HG03045 (cell line): ENCODE measurements at regions not wholly inside any gene's neighbourhood (a gene's known extent, or its start where the extent isn't known, plus 50 kb on each side); places are given as distances from the start of the nearest gene placed in this dataset.
"Not testable (repeated sequence)": the region's sequence is repeated elsewhere in the genome, so short reads cannot be mapped to it uniquely, and the experiment has no call there.

Source experiments
- ATAC-seq: cut with Tn5 transposase; IDR thresholded peaks from one replicate; pipeline ENCODE4 v1.9.1; 2021; ENCODE audit warnings: mild to moderate bottlenecking, moderate library complexity; ENCODE audit not compliant: unreplicated experiment

DNA sequence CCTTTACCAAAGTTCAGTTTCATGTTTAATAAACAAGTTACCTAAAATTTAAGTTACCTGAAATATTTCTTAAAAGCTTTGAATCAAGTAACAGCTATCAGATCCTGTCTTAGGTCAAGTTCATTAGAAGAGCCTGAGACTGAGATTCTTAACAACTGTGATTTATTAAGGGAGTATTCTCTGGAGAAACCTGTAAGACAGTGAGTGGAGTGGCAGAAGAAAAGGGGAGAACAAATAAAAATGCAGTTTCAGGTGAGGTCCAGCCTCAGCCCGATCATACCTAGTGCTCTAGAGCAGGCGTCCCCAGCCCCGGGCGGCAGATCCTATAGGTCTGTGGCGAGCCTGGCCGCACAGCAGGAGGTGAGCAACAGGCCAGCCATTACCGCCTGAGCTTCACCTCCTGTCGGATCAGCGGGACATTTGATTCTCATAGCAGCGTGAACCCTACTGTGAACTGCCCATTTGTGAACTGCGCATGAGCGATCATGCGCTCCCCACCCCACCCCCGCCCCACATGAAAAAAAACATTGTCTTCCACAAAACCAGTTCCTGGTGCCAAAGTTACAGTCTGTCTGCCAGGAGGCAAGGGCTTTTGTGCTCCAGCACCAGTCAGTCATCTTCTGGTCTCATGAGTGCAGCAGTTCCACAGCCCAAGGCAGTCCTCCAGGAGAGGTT is 59.2 kb upstream of the ADGRB3 start:
- ATAC-seq = no peak

DNA sequence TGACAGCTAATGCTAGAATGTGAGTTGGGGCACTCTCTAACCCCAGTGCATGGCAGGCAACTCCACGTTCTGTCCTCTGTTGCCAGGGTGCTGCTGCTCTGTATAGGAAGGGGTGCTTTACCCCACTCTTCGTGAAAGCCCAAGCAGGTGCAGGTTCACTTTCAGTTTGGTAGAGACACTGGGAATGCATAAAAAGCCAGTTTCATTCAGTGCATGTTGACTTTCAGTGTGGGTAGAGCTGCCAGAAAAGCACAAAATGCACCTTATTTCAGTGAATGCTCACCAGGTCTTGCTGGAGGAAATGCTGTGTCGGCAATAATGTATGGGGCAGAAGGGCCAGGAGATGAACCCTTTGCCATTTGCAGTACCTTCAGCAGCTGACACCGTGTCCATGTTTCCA is 62.1 kb upstream of the ADGRB3 start:
- ATAC-seq = peak; percentile 38

DNA sequence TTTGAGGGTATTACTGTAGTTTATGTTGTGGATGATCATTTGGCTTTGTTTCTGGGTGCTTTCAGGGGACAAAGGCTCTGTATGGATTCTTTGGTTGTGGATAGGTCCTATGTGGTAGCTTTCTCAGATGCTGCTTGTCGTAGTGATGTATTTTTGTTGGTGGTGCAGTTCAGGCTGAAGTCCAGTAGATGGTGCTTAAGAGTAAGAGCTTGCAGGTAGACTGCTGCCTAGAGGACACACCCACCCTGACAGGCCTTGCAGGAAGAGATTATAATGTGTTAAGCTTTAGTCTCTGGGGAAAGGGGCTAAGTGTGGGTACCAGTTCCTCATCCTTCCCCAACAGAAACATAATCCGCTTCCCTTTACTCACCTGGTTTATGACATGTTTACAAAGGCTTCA is 62.6 kb upstream of the ADGRB3 start:
- ATAC-seq = peak; percentile 79

DNA sequence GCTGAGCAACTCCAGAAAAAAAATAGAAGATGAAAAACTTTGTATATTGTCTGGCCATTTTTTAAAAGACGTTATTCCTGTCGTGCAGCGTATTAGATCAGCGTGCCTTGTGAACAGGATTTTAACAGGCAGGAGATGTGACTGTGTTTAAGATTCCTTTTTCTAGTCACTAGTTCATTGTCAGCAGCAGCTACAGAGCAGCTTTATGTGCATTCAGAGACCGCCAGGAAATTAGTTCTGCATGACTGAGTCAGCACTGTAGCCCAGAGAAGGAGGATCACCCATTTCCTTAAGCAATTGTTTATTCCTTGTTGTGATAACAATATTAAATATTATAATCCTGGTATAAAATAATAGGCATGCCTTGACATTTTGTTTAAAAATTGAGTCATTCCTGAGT is 75.4 kb upstream of the ADGRB3 start:
- ATAC-seq = no peak

DNA sequence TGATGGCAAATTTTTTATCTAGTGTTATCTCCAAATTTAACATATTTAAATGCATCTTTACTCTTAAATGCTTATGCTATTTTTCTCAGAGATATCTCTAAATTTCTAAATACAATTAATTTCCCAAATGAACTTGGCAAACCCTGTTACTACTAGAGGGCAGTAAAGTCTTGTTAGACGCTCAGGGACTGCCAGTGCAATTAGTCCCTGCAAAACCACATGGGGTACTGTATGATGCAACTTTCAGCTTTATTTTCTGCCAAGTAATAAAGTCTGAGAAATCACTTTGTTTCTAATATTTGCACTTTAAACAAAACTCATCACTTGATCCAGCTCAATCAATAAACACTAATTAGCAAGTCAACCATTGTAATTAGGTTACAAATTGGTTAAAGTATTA is 76.0 kb upstream of the ADGRB3 start:
- ATAC-seq = no peak

DNA sequence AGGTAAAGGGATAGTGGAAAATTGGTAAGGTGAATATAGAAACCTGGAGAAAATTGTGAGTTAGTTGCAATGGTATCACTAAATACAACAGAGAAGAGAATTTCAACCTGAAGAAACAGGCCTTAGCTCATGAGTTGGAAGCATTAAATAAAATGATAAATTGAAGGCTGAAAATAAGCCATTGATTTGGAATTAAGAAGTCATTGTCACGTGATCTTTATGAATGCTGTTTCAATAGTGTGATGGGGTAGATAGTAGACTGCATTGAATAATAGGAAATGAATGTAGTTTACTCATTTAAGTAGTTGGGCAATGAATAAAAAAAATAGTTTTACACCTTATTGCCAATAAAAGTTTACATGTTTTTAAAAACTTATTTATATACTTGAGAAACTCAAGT is 88.5 kb upstream of the ADGRB3 start:
- no peak for ATAC-seq

DNA sequence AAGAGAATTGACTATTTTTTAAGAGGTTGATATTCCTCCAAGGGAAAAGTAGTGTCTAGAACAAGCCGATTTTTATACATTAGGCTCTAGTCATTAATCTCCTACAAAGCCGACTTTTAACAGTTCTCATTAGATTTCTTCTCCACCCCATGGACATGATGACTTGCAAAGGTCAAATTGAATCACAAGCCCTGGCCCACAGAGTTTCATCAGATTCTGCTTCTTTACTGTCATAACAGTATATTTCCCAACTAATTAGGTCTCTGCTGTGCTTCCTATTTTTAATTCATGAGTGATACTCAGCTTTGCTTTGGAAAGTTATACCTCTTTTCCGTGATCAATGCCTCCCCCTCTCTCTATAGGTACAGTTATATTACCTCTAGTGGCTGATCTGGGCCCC is 90.6 kb upstream of the ADGRB3 start:
- no peak for ATAC-seq

DNA sequence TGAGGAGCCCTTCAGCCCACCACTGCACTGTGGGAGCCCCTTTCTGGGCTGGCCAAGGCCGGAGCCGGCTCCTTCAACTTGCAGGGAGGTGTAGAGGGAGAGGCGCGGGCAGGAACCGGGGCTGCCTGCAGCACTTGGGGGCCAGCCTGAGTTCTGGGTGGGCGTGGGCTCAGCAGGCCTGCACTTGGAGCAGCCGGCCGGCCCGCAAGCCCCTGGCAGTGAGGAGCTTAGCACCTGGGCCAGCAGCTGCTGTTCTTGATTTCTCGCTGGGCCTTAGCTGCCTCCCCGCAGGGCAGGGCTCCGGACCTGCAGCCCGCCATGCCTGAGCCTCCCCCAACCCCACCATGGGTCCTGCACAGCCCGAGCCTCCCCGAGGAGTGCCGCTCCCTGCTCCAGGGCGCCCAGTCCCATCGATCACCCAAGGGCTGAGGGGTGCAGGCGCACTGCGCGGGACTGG is 101.7 kb upstream of the ADGRB3 start:
- ATAC-seq = no peak

DNA sequence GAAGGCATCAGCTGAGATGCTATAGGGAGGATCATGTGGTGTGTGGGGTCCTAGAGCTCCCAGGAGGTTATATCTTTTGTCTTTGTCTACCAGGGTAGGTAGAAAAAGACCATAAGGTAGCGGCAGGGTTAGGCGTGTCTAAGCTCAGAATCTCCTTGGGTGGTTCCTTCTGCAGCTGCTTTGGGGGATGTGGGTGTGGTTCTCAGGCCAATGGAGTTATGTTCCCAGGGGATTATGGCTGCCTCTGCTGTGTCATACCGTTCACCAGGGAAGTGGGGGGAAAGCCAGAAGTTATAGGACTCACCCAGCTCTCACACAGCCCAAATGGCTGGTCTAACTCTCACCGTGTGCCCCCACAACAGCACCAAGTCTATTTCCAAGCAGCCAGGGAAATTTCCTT is 107.4 kb upstream of the ADGRB3 start:
- no peak for ATAC-seq

DNA sequence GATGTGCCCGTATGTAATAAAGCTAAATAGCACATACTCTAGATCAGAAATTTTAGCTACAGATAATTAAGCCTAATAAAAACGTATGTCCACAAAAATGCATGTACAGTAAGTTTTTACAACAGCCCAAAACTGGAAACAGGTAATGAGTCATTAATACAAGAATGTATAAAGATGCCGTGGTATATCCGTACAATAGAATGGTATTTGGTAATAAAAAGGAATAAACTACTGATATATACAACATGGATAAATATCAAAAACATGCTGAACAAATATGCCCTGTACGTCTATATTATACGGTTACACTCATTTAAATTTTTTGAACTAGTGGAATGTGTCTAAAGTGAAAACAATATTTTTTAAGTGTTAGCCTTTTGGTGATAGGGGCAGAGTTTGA is 128.2 kb upstream of the ADGRB3 start:
- ATAC-seq = no peak

DNA sequence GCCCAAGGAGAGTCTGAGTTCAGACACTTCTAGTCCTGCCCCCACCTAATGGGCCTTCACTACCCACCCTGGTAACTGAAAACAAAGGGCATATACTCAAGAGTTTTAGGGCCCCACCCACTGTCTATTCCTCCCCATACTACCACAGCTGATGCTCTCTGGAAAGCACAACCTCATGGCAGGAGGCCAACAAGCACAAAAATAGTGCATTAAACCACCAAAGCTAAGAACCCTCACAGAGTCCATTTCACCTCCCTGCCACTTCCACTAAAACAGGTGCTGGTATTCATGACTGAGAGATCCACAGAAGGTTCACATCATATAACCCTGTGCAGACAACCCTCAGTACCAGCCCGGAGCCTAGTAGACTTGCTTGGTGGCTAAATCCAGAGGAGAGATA is 132.1 kb upstream of the ADGRB3 start:
- ATAC-seq = no peak

DNA sequence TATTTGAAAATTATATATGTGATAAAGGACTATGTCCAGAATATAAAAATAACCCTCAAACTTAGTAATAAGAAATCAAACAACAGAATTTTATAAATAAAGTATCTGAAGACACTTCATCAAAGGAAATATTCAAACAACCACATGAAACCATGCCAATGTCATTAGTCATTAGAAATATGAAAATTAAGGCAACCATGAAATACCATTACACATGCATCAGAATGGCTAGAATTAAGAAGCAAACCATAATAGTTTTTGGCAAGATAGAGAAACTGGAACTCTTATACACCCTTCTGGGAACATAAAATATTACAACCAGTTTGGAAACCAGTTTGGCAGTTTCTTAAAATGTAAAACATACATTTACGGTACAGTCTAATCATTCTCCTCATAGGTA is 137.2 kb upstream of the ADGRB3 start:
- no peak for ATAC-seq

DNA sequence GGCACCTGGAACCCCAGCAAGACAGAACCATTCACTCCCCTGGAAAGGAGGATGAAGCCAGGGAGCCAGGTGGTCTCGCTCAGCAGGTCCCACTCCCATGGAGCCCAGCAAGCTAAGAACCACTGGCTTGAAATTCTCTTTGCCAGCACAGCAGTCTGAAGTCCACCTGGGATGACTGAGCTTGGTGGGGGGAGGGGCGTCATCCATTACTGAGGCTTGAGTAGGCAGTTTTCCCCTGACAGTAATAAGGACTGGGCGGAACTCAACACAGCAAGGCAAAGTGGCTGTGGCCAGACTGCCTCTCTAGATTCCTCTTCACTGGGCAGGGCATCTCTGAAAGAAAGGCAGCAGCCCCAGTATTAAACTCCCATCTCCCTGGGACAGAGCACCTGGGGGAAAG is 140.2 kb upstream of the ADGRB3 start:
- not testable (repeated sequence) for ATAC-seq

DNA sequence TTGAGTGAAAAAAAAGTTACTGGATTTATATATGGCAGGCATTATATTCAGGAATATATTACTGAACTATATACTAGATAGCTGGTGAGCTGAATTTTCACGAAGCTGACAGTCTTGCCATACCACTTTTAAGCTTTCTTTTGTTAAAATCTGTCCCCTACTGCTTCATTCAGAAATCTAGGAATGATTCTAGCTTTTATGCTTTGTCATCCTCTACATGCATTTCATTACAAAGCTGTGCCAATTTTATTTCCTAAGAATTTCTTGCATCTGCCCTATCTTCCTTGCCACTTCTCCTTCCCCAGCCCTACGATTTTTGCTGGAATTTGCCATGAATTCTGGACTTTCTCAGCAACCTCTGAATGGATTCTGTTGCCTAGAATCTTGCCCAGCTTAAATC is 158.5 kb upstream of the ADGRB3 start:
- ATAC-seq = no peak

DNA sequence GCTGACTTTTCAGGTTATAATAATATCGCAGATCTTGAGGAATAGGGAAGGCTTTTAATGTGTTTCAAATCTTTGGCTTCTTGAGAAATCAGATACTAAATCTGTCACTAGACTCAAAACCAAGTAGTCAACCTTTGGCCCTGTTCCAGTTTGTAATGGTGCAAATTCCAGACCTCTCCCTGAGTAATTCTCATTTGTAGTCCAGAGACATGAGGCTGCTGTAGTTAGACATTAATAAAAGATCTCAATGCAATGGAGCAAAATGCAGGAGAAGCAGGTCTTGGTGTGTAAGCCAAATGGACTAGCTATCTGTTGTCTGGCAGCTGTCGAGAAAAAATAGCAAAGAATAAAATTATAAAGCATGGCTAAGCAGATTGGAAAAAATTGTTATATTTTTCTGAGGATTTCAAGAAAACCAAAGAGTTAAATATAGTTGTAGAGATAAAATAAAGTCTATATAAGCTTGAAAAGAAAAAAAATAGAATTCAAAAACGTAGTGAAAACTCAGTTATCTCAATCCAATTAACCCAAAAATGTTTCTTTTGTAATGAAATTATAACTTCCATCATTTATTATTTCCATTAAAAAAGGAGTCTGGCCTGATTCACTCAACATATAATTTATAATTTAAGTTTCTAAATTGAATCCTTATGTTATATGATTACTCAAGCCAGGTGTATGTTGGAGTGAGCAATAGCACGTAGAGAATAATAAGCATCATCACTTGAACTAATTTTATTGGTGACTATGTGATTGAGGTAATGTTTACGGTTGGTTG is 161.5 kb upstream of the ADGRB3 start:
- ATAC-seq = no peak

DNA sequence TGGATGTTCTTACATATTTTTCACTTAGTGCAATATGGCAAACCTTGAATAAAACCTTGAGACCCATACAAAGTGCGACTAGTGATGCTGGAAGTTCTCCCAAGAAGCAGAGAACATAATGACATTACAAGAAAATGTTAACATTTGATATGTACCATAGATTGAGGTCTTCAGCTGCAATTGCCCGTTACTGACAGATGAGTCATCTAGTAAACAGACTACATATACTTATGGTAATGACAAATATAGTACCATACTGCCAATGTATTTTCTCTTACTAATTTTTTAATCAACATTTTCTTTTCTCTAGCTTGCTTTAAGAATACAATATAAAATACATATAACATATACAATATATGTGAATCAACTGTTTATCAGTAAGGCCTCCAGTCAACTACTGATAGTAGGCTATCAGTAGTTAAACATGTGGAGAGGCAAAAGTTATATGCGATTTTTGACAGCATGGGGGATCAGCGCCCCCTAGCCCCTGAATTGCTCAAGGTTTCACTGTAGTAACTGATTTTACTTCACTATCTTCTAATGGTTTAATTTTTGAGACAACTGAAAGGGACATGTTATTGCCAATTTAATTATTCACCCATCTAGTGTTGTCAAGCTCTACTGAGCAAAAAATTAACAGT is 166.7 kb upstream of the ADGRB3 start:
- no peak for ATAC-seq

DNA sequence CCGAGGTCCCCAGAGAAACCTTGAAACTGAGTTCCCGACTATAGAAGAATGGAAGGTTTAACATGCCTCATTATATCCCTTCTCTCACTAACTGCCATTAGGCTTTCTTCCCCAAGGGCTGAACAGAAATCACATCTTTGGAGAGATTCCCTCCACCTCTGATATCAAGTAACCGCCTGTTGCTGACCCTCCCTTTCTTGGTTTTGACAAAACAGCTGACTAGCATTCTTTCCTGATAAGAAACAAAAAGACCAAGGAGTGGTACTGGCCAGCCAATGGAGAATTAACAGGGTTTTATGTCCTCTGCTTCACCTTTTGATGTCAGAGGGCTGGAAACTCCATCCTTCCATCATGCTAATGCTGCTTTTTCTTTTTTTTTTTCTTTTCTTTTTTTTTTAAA is 176.6 kb upstream of the ADGRB3 start:
- no peak for ATAC-seq

DNA sequence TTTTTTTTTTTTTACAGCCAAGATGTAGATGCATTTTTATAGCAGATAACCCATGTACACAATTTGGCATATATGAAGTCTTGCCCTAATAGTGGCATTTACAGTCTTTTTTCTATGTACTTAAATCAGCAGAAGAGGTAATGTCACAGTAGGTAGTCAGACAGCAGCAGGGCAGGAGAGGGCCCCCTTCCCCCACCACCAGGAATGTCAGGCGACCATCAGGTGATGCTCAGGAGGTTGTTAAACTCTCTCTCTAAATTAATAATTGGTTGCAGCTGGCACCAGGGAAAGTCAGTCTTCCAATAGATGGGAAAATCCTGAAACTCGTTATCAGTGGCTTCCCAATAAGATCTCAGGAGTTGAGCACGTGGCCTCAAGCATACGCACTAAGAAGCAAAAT is 188.0 kb upstream of the ADGRB3 start:
- ATAC-seq = no peak

DNA sequence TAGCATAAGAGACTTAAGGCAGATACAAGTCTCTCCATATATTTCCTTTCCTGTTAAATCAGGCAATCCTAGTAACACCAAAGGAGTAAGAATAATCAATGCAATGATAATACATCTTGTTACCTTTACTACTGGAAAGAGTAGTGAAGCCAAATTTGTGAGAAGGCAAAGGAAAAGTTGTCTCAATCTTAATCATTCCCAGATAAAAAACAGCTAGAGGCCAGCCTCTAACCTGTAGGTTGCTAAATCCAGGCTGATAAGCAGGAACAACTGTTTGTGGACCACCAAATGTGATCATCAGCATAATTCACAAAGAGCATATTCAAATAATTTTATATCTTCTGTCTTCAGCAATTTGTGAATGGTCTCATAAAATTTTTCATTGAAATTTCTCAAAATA is 189.2 kb upstream of the ADGRB3 start:
- ATAC-seq = no peak

DNA sequence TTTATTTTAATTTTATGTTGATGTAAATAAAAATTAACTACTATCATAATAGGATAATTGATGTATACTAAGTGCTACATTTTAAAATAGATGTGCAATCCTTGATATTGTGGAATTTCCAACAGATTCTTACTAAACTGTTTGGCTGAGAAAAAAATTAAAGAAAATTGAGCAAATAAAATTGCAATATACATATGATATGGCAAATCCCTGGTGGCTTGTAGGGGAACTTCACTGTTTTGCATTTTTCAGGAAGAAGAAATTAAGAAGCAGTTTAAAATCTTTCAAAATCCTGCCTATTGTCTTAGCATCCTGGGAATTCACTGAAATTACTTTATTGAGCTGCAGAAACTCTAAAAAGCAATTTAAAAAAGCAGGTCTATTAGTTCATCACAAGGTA is 191.4 kb upstream of the ADGRB3 start:
- ATAC-seq = no peak

DNA sequence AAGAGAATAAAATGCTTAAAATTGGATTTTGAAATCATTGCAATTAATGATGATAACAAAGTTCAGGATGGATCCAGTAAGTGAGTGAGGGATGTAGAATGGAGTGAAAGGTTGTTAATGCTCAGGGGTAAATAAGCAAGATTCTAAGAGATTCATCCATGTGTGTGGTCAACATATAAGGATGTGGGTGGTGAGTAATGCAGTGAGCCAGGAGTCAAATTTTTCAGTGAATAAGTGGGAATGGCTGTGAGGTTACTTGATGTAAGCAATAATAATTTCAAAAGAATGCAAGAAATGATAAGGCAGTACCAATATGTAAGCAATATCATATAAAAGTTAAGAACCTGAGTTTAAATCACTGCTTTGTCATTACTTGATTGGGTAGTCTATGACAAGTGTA is 207.5 kb upstream of the ADGRB3 start:
- no peak for ATAC-seq

DNA sequence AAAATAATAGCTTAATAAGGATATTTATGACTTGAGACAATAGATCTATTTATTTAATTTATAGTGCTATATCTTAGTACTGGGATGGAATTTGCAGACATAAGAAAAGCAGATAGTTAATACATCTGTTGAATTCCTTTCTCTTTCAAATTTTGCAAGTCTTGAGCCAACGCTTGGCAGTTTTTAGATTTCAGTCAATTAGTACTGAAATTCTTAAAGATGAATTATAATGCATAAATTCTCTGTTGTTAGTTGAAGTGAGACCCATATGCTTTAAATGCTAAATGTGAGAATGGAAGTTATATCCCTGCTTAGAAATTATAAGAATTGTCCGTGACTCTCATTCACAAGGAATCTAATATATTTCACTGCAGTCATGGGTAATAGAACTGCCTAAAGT is 225.1 kb upstream of the ADGRB3 start:
- no peak for ATAC-seq
